Non-pigmented ciliary epithelial cell (primary cell): ENCODE measurements at regions not wholly inside any gene's neighbourhood (a gene's known extent, or its start where the extent isn't known, plus 50 kb on each side); places are given as distances from the start of the nearest gene placed in this dataset.
"Not testable (repeated sequence)": the region's sequence is repeated elsewhere in the genome, so short reads cannot be mapped to it uniquely, and the experiment has no call there.

ENCODE experiments used
- DNase-seq: peaks from one replicate; pipeline ENCODE4 v3.0.0-alpha.2; 2010; ENCODE audit warnings: low read depth

GRCh38 chrX:16067886-16068515 lies 55.4 kb upstream of the GRPR start:
- DNase-seq, result no peak

- no peak for DNase-seq
Observed at GRCh38 chrX:16063921-16064320, 59.4 kb upstream of the GRPR start.

- DNase-seq, result no peak
Observed at GRCh38 chrX:16063141-16063540, 60.2 kb upstream of the GRPR start.

- DNase-seq, result no peak
Observed at GRCh38 chrX:16061296-16061695, 62.1 kb upstream of the GRPR start.

DNA sequence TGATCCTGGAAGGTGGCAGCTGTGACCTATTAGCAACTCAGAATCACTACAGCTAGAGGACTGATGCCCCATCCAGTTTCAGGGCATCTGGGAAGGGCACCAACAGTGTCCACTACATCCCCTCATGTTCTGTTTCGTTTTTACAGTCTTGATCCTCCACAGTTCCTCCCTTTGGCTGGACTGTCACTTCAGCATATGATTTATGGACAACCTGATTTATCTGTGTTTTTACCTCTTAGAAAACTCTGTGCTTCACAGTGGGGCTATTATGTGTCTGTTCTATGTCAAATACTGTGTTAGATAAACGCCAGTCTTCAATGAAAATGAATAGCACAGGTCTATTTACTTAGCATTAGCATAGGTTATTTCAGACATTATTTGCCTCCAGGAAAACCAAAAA lies 63.1 kb upstream of the GRPR start:
- DNase-seq, result no peak

DNA sequence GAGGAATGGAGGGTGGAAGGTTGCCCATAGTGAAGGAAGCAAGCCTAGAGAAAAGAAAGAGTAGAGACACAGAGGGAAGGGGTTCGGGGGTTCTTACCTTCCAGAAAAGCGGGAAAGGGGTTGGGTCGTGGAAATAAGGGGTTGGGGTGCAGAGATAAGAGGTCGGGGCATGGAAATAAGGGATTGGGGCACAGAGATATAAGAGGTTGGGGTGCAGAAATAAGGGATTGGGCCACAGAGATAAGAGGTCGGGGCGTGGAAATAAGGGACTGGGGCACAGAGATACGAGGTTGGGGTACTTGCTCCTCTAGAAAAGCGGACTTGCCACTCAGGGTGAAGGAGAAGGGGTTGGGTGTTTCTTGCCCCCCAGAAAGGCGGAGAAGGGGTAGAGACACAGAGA lies 74.2 kb upstream of the GRPR start:
- DNase-seq, result not testable (repeated sequence)

GRCh38 chrX:16042980-16043379 lies 80.4 kb upstream of the GRPR start:
- DNase-seq, result no peak

- no peak for DNase-seq
Observed at GRCh38 chrX:16039834-16040233, 83.5 kb upstream of the GRPR start.

DNA sequence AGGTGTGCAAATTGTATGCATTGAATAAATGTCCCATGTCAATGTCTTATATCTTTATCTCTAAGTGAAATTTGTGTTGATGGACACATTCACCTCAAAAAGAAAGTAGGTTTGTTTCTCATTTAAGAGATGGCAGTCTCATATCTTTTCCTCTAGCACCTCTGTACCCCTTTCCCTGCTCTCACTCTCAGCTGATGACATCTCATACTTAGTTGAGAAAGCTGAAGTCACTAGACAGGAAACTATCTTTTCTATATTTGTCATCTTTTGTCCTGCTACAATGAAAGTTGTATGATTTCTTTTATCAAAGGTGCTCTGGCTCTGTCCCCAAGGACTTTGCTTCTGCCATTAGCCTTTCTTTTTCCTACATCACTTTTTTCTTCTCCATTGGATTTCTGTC lies 84.0 kb upstream of the GRPR start:
- no peak for DNase-seq

DNA sequence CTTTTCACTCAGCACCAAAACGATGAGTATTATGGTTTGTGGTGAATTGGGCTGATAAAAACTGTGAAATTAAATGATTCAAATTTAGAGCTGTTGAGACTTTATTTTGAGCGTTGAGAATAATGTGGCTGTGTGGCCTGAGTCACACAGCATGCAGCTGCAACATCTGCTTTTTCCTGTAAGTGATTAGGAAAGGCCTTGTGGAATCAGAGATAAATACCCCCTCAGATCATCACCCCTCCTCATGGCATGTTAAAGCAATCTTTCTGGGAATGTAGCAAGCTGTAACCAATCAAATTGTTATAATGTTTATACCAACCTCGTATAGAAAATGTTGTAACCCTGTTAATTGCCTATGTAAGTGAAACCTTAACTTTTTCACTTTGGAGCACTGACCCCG lies 90.0 kb upstream of the GRPR start:
- DNase-seq, result no peak

DNA sequence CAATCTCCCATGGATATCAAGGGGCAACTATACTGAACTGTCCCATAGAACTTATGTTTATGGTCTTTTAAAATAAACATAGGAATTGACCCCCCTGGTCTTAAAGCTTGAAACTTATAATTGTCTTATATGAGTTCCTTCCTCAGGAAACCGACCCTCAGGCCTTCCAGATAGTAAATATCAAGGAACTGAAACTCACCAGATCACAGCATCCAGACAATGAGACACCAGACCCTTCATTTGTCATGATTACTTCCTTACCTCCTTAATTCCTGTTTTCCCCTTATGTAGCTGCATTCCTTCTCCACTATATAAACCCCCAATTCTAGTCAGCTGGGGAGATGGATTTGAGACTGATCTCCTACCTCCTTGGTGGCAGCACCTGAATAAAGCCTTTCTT lies 94.8 kb upstream of the GRPR start:
- no peak for DNase-seq

GRCh38 chrX:16023790-16024734 lies 99.3 kb upstream of the GRPR start:
- no peak for DNase-seq

- no peak for DNase-seq
Observed at GRCh38 chrX:16022580-16023200, 100.7 kb upstream of the GRPR start.

- no peak for DNase-seq
Observed at GRCh38 chrX:16018291-16018690, 105.1 kb upstream of the GRPR start.

- DNase-seq, result no peak
Observed at GRCh38 chrX:16014171-16014570, 109.2 kb upstream of the GRPR start.

GRCh38 chrX:16012250-16012649 lies 111.1 kb upstream of the GRPR start:
- DNase-seq, result no peak

GRCh38 chrX:16005917-16006316 lies 117.4 kb upstream of the GRPR start:
- DNase-seq, result no peak

- no peak for DNase-seq
Observed at GRCh38 chrX:16002185-16002584, 121.2 kb upstream of the GRPR start.

DNA sequence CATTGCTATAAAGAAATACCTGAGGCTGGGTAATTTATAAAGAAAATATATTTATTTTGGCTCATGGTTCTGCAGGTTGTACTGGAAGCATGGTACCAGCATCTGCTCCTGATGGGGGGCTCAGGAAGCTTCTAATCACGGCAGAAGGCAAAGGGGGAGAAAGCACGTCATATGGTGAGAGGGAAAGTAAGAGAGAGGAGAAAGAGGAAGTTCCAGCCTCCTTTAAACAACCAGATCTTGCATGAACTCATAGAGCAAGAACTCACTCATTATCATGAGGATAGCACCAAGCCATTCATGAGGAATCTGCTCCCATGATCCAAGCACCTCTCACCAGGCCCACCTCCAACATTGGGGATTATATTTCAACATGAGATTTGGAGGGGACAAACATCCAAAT lies 125.0 kb upstream of the GRPR start:
- no peak for DNase-seq

DNA sequence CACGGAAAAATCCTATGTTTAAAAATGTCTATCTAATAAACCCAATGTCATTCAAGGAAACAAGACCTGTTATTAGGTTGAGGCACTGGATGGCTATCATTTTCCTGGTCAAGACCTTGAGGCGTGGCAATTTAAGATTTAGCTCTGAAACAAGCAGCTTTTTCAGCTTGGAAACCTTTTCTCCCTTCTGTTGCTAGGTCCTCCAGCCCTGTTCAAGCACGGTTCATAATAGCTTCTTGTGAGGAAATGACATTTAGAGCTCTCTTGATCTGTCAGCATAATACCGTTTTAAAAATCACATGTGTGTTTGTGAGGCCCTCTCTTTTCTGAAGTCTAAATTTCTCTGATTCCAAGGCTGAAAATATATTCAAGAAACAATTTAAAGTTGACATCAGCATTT lies 133.6 kb upstream of the GRPR start:
- no peak for DNase-seq

DNA sequence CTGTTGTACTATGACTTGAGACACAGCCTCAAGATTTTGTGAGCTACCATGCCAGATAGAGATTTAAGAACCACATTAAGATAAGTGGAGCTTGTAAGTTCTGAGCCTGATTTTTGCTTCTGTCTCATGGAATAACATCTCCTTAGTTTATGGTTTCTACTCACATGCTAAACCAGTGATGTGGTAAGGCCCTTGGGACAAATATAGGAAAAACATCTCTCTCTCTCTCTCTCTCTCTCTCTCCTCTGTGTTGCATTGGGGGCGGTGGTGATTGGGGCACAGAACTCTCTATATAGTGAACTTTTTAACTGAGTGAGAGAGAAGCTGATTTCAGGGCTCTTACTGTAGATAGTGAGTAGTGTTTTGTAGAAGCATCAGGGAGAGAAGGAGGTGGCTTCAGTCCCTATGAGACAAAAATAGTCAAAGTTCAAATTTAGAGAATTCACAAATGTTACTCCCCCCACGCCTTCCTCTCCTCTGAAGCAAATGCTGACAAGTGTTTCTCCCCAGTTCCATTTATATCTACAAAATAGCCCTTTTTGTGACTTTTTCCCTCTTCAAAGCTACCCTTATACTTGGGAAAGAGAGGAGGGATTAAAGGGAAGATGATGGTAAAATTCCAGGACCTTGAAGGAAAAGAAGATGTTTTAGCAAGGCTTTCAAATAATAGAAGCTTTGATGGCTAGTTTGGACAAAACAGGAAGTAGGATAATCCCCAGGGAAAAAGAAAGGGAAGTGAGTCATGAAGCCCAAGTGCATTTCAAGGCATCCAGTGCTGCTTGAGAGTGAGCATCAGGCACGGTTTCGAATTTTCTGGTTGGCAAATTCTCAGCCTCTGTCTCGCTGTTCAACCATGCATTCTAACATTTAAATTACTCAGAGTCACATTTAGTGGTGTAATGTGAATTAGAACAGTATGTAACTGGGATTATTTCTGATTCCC lies 134.3 kb upstream of the AP1S2 start:
- DNase-seq, result peak; percentile 31

- no peak for DNase-seq
Observed at GRCh38 chrX:15985937-15986336, 131.3 kb upstream of the AP1S2 start.
